GM12872 (cell line): ENCODE measurements at regions not wholly inside any gene's neighbourhood (a gene's known extent, or its start where the extent isn't known, plus 50 kb on each side); places are given as distances from the start of the nearest gene placed in this dataset.

ENCODE experiments used
- CTCF ChIP-seq: IDR thresholded peaks from 3 replicates; pipeline ENCODE4 v1.5.1; 2011; ENCODE audit warnings: low read depth, mild to moderate bottlenecking, low read length, moderate library complexity; ENCODE audit not compliant: insufficient read depth

GRCh38 chr2:53233759-53234547 lies 533.7 kb upstream of the CHAC2 start:
- TF ChIP-seq CTCF = no peak

DNA sequence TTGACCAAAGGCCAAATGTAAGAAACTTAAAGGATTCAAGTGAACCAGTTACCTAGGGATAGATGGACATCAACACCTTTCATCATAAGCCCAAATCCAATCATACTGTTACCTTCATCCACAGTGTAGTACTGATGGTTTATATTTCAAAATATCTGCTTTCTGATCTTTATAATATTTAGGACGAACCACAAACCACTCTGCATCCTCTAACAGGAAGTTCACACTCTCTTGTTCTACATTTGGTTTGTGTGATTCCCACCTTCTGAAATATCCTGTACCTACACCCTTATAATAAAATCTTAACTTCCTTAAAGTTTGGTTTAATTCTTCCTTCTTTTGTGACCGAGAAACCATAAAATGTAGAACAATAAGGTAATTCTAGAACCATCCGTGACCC lies 535.7 kb upstream of the CHAC2 start:
- no peak for TF ChIP-seq CTCF

- TF ChIP-seq CTCF = no peak
These were observed 536.9 kb upstream of the CHAC2 start for GRCh38 chr2:53230691-53231090.

DNA sequence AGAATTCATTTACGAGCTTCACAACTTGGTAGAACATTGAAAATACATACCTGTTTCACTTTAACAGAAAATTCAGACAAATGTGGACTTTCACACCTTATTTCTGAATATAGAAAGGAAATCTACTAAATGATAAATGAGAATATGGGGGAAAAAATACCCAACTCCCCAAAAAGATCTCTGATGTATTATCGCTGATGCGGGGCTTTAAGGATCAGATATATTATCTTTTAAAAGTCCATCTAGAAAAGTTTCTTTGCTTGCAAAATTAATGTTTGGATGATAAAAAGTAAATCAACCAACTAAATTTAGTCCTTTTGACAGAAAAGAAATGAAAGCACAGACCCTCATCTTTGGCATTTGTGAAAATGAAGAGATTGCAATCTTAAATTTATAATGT lies 540.1 kb upstream of the CHAC2 start:
- TF ChIP-seq CTCF = no peak

- TF ChIP-seq CTCF = no peak
These were observed 546.6 kb upstream of the CHAC2 start for GRCh38 chr2:53220969-53221368.

GRCh38 chr2:53217250-53217649 lies 550.4 kb upstream of the CHAC2 start:
- TF ChIP-seq CTCF = no peak

- no peak for TF ChIP-seq CTCF
These were observed 550.8 kb upstream of the CHAC2 start for GRCh38 chr2:53216805-53217204.
